HL-60/S4 (cell line): ENCODE measurements at regions not wholly inside any gene's neighbourhood (a gene's known extent, or its start where the extent isn't known, plus 50 kb on each side); places are given as distances from the start of the nearest gene placed in this dataset.
"Not testable (repeated sequence)": the region's sequence is repeated elsewhere in the genome, so short reads cannot be mapped to it uniquely, and the experiment has no call there.

Experiments
- in situ Hi-C: fragments of 300-500 bp; cut with MboI; formaldehyde crosslinking; loops from 2 replicates; pipeline ENCODE4 v1.14.3; 2022; ENCODE audit warnings: low sequenced_read_pairs

- in situ Hi-C loops, result no loop called here
Observed at GRCh38 chr19:20388706-20389225, 176.8 kb downstream of the ZNF737 start.

GRCh38 chr19:20385061-20385460 lies 180.5 kb downstream of the ZNF737 start:
- in situ Hi-C loops, result no loop called here

- in situ Hi-C loops, result no loop called here
Observed at GRCh38 chr19:20371911-20372310, 193.7 kb downstream of the ZNF737 start.

DNA sequence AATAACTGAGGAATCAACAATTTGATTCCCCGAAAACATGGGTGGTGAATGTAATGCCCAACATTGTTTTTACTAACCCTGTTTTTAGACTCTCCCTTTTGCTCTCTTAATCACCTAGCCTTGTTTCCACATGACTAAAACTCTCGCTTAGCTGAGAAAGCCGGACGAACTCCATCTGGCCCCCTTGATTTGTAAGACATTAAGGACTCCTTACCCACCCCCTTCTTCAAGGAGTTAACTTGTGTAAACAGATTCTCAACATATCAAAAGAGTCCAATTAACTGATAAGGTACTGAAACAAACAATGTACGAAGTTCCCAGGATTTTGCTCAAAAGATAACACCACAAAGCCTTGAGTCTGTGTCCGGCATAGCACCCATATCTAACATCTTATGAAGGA lies 194.3 kb downstream of the ZNF737 start:
- in situ Hi-C loops, result not testable (repeated sequence)

- in situ Hi-C loops, result no loop called here
Observed at GRCh38 chr19:20367811-20368294, 197.7 kb downstream of the ZNF737 start.

DNA sequence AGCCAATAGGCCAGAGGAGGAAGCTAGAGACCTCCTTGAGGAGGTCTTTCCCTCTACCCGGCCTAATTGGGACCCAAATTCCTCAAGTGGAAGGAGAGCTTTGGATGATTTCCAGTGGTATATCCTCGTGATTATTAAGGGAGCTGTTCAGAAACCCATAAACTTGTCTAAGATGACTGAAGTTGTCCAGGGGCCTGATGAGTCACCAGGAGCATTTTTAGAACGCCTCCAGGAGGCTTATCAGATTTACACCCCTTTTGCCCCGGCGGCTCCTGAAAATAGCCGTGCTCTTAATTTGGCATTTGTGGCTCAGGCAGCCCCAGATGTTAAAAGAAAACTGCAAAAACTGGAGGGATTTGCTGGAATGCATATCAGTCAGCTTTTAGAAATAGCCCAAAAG lies 198.1 kb downstream of the ZNF486 start:
- in situ Hi-C loops, result no loop called here

DNA sequence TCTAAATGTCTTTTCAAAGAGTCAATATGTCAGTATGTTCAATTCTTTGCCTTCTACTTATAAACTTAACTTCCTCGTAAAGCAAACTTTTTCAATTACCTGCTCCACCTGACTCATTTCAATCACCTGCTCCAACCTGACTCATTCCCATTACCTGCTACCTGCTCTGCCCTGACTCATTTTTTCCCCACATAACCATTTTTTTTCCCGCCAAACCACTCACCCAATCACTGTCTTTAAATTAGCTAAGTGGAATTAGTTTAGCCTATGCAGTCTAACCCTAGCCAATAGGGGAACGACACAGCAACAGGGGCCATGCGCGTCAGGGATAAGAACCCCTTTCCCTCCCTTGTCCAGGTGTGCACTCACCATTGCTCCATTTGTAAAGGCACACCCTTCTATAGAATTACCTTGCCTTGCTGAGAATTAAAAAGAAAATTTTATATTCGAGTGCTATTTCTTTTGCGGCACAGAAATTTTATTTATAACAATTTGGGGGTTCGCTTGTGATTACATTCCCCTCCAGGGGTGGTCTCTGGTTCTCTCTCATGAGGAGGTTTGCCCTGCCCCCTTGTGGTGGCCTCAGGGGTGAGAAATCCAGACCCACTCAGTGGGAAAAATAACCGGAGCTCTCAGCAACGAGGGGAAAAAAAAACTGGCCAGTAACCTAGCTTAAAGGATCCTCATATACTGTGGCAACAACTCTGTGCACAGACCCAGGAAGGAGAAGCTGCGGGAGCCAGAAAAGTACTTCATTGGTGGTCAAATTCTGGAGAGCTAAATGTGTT lies 193.1 kb downstream of the ZNF486 start:
- in situ Hi-C loops, result no loop called here

DNA sequence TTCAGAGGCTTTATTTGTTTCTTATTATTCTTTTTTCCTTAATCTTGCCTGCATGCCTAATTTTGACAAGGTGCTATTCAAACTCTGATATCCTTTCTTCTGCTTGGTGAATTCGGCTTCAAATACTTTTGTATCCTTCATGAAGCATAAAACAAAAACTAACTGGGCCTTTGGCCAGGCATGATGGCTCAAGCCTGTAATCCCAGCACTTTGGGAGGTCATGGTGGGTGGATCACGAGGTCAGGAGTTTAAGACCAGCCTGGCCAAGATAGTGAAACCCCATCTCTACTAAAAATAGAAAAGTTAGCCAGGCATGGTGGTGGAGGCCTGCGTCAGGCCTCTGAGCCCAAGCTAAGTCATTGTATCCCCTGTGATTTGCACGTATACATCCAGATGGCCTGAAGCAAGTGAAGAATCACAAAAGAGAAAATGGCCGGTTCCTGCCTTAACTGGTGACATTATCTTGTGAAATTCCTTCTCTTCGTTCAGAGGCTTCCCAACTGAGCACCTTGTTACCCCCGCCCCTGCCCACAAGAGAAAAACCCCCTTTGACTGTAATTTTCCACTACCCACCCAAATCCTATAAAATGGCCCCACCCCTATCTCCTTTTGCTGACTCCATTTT lies 191.9 kb downstream of the ZNF486 start:
- in situ Hi-C loops, result not testable (repeated sequence)

GRCh38 chr19:20357921-20358320 lies 190.9 kb downstream of the ZNF486 start:
- in situ Hi-C loops, result no loop called here

GRCh38 chr19:20351244-20351643 lies 184.2 kb downstream of the ZNF486 start:
- in situ Hi-C loops, result no loop called here

DNA sequence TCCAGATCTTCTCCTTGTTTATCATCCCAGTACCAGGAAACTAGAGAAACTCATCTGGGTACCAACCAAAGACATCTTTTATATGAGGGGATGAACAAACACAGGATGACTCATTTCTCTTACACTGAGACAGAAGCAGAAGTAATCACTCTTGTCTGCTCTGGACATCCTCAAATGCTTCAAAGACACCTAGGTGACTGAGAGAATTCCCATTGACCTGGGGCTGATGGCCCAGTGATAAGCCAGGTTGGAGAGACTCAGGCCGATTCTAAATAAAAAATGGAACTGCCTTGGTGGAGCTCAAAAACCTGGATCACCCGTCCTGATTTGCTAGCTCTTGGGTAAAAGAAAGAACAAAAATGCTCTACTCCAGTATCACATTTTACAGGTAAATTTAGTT lies 182.2 kb downstream of the ZNF486 start:
- in situ Hi-C loops, result no loop called here

DNA sequence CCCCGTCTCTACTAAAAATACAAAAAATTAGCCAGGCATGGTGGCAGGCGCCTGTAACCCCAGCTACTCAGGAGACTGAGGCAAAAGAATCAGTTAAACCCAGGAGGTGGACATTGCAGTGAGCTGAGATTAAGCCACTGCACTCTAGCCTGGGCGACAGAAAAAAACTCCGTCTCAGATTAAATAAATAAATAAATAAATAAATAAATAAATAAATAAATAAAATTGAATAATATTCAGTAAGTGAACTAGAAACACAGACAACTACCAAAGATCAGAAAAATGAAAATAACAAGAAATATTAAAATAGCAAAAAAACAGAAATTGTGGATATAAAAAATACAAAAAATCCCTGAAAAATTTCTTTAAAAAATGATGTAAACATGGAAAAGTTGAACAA lies 172.4 kb downstream of the ZNF486 start:
- in situ Hi-C loops, result no loop called here

GRCh38 chr19:20334760-20335159 lies 167.7 kb downstream of the ZNF486 start:
- in situ Hi-C loops, result no loop called here

DNA sequence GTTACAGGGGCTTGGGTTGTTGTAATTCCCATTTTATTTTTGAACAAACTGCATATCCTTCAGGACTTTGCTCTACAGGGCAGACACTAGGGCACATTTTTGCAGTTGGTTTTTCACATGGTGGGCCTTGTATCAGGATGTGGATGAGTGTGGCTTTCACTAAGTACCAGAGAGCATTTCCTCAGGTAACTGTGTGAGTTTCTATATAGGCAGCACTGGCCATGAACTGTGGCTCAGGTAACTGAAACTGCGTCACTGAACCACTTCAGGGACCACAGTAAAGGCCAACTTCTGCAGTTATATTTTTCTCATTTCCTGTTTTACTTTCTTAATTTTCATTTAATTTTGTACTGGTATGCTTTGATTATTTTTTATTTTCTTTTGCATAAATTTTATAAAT lies 166.5 kb downstream of the ZNF486 start:
- in situ Hi-C loops, result no loop called here

DNA sequence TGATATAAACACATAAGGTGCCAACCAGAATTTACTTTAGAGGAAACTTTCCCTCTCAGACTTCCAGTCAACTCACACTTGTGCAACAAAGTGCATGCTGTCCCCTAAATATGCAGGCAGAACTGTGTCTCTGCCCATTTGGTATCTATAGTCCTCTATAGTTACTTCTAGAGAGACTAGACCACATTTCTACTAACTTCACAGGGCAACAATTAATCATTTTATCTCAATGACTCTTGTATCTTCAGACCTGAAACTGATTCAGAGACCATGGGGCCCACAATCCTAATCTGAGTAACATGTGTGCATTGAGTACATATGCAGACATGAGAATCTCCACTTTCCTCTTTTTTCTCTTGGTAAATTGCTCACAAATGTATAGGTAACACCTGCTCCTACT lies 158.1 kb downstream of the ZNF486 start:
- in situ Hi-C loops, result no loop called here

- in situ Hi-C loops, result no loop called here
Observed at GRCh38 chr19:20321139-20321763, 154.2 kb downstream of the ZNF486 start.

DNA sequence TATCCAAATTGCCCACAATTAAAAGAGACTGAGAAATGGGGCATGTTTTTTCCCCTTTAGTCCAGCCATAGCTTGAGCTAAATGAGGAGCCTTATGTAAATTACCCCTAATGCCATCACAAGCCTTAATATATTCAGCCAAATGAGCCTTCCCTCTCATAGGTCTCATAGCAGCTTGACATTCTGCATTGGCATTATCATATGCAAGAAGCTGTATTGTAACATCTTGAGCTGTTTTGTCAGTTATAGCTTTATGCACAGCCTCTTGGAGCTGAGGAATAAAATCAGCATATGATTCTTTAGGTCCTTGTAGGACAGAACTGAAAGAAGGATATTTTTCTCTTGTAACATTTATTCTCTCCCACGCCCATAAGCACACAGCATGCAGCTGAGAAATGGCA lies 153.2 kb downstream of the ZNF486 start:
- in situ Hi-C loops, result no loop called here

GRCh38 chr19:20318616-20319015 lies 151.6 kb downstream of the ZNF486 start:
- in situ Hi-C loops, result no loop called here

GRCh38 chr19:20315543-20315942 lies 148.5 kb downstream of the ZNF486 start:
- in situ Hi-C loops, result no loop called here

- in situ Hi-C loops, result no loop called here
Observed at GRCh38 chr19:20313894-20314293, 146.9 kb downstream of the ZNF486 start.

GRCh38 chr19:20307127-20307526 lies 140.1 kb downstream of the ZNF486 start:
- in situ Hi-C loops, result no loop called here

- in situ Hi-C loops, result not testable (repeated sequence)
Observed at GRCh38 chr19:20296314-20296713, 129.3 kb downstream of the ZNF486 start.
